CD14-positive monocyte (primary cell): ENCODE measurements at regions not wholly inside any gene's neighbourhood (a gene's known extent, or its start where the extent isn't known, plus 50 kb on each side); places are given as distances from the start of the nearest gene placed in this dataset.

Source experiments
- DNase-seq, 3 donors: peaks; one replicate each; pipeline ENCODE4 v3.0.0-alpha.2; 2011 to 2022
- H2AFZ ChIP-seq: 2 replicates; pipeline ENCODE4 v1.6.0; 2012; ENCODE audit warnings: mild to moderate bottlenecking, low read depth, low read length, inconsistent platforms; ENCODE audit not compliant: insufficient read depth, poor library complexity, severe bottlenecking
- H3K27ac ChIP-seq, 2 donors: 1 replicate in 1 of 2; 2 replicates in 1 of 2; pipeline ENCODE4 v1.5.1; 2012 to 2013; ENCODE audit warnings: low read length in 2 of 2, control low read depth in 1 of 2, inconsistent platforms in 1 of 2, low read depth in 1 of 2, mild to moderate bottlenecking in 1 of 2
- H3K27me3 ChIP-seq, 2 donors: one replicate each; pipeline versions ENCODE4 v1.6.0 to v1.6.1; 2011 to 2013; ENCODE audit warnings: low read length in 2 of 2; ENCODE audit not compliant: control insufficient read depth in 2 of 2, insufficient read depth in 2 of 2
- H3K36me3 ChIP-seq, 2 donors: replicated peaks in 1 of 2; 1 replicate in 1 of 2; 2 replicates in 1 of 2; pipeline versions ENCODE4 v1.5.1 to v1.6.1; 2012 to 2013; ENCODE audit warnings: low read length in 2 of 2, control low read depth in 1 of 2, inconsistent platforms in 1 of 2, mild to moderate bottlenecking in 1 of 2; ENCODE audit not compliant: insufficient read depth in 2 of 2, control insufficient read depth in 1 of 2
- H3K4me1 ChIP-seq, 2 donors: 1 replicate in 1 of 2; 2 replicates in 1 of 2; pipeline versions ENCODE4 v1.5.1 to v1.6.1; 2012 to 2013; ENCODE audit warnings: low read length in 2 of 2, control low read depth in 1 of 2, inconsistent platforms in 1 of 2, mild to moderate bottlenecking in 1 of 2, moderate library complexity in 1 of 2; ENCODE audit not compliant: insufficient read depth in 2 of 2, control insufficient read depth in 1 of 2
- H3K4me2 ChIP-seq: replicated peaks from 2 replicates; pipeline ENCODE3; 2012; ENCODE audit warnings: low read length, moderate library complexity, mild to moderate bottlenecking; ENCODE audit not compliant: poor library complexity, severe bottlenecking; ENCODE audit errors: extremely low read depth
- H3K4me3 ChIP-seq, 3 experiments: fragments of 200-600 bp in 1 of 3; sonication (generic) in 1 of 3; replicated peaks in 1 of 3; 1 replicate in 2 of 3; 2 replicates in 1 of 3; pipeline ENCODE4 v1.5.1; 2011 to 2013; ENCODE audit warnings: low read length in 3 of 3, mild to moderate bottlenecking in 3 of 3, control low read depth in 2 of 3, low read depth in 2 of 3, inconsistent platforms in 1 of 3, moderate library complexity in 1 of 3
- H3K79me2 ChIP-seq: 2 replicates; pipeline ENCODE4 v1.6.0; 2012; ENCODE audit warnings: mild to moderate bottlenecking, control low read depth, inconsistent platforms, low read length, moderate library complexity; ENCODE audit not compliant: insufficient read depth
- H3K9ac ChIP-seq: 2 replicates; pipeline ENCODE4 v1.6.0; 2017; ENCODE audit warnings: low read length, mild to moderate bottlenecking; ENCODE audit not compliant: insufficient read depth, poor library complexity, severe bottlenecking
- H3K9me3 ChIP-seq, 2 donors: replicated peaks in 1 of 2; 1 replicate in 1 of 2; 2 replicates in 1 of 2; pipeline versions ENCODE4 v1.5.1 to v1.6.1; 2012 to 2013; ENCODE audit warnings: low read length in 2 of 2, control low read depth in 1 of 2; ENCODE audit not compliant: control insufficient read depth in 1 of 2, insufficient read depth in 1 of 2
- H4K20me1 ChIP-seq: 2 replicates; pipeline ENCODE4 v1.6.0; 2012; ENCODE audit warnings: mild to moderate bottlenecking, low read length, control low read depth, moderate library complexity; ENCODE audit not compliant: insufficient read depth
- H3K27ac Mint-ChIP-seq, 7 donors: one replicate each; pipeline ENCODE4 v1.8.0; 2020; ENCODE audit warnings: mild to moderate bottlenecking in 7 of 7, mixed read lengths in 7 of 7, moderate library complexity in 6 of 7, inconsistent platforms in 2 of 7
- H3K27me3 Mint-ChIP-seq, 3 donors: one replicate each; pipeline ENCODE4 v1.8.0; 2021 to 2022; ENCODE audit warnings: low read depth in 3 of 3, mild to moderate bottlenecking in 3 of 3, mixed read lengths in 3 of 3, moderate library complexity in 3 of 3, inconsistent platforms in 1 of 3
- H3K36me3 Mint-ChIP-seq, 2 donors: one replicate each; pipeline ENCODE4 v1.8.0; 2020; ENCODE audit warnings: mixed read lengths in 2 of 2, inconsistent platforms in 1 of 2, mild to moderate bottlenecking in 1 of 2
- H3K4me1 Mint-ChIP-seq: one replicate; pipeline ENCODE4 v1.8.0; 2020; ENCODE audit warnings: mild to moderate bottlenecking, mixed read lengths
- H3K4me3 Mint-ChIP-seq, 2 donors: one replicate each; pipeline ENCODE4 v1.8.0; 2020; ENCODE audit warnings: mild to moderate bottlenecking in 2 of 2, mixed read lengths in 2 of 2, moderate library complexity in 1 of 2
- H3K9me3 Mint-ChIP-seq, 7 donors: one replicate each; pipeline ENCODE4 v1.8.0; 2020 to 2022; ENCODE audit warnings: mixed read lengths in 7 of 7, mild to moderate bottlenecking in 6 of 7, moderate library complexity in 6 of 7, inconsistent platforms in 2 of 7
- WGBS: methylation state at CpG from one replicate; pipeline ENCODE4 v1.1.5; 2013; ENCODE audit warnings: missing lambda C conversion rate; ENCODE audit not compliant: insufficient coverage; 5-methylcytosine and 5-hydroxymethylcytosine counted together
- intact Hi-C, 2 donors: fragments of 100-400 bp; cut with micrococcal nuclease; formaldehyde crosslinking; loops; one replicate each; pipeline versions ENCODE4 v1.15.0 to v1.15.1; 2023
- TF ChIP-seq, protein P1 (sequence below): fragments of 200-600 bp; IDR thresholded peaks from one replicate; pipeline ENCODE4 v1.8.0; 2022; ENCODE audit warnings: antibody characterized with exemption, mild to moderate bottlenecking

DNA sequence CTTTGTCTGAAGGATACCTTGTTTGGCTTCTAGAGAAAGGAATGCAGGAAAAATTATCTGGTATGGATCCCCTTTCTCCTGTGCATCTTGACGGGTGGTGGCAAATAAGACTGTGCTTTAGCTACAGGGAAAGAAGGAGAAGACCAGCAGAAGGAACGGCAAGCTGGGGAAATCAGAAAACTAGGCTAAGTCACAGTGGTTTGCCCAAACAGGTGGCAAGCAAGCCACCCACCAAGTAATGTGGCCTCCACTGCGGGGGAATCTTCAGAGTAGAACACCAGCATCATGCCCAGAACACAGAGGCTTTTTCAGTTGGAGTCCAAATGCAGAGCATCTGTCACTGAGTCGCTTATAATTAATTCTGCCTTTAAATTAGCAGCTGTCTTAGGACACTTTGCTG is 282.8 kb downstream of the PHF14 start:
- 96% methylated on average over 4 of the region's 4 CpGs for WGBS
- DNase-seq = no peak
- H3K27ac Mint-ChIP-seq = no peak overlapping the region
- H3K4me2 ChIP-seq = no peak overlapping the region
- TF ChIP-seq, protein P1, sequence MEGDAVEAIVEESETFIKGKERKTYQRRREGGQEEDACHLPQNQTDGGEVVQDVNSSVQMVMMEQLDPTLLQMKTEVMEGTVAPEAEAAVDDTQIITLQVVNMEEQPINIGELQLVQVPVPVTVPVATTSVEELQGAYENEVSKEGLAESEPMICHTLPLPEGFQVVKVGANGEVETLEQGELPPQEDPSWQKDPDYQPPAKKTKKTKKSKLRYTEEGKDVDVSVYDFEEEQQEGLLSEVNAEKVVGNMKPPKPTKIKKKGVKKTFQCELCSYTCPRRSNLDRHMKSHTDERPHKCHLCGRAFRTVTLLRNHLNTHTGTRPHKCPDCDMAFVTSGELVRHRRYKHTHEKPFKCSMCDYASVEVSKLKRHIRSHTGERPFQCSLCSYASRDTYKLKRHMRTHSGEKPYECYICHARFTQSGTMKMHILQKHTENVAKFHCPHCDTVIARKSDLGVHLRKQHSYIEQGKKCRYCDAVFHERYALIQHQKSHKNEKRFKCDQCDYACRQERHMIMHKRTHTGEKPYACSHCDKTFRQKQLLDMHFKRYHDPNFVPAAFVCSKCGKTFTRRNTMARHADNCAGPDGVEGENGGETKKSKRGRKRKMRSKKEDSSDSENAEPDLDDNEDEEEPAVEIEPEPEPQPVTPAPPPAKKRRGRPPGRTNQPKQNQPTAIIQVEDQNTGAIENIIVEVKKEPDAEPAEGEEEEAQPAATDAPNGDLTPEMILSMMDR = no peak
- no peak overlapping the region for H2AFZ ChIP-seq
- no peaks in the 10 kb centered on the region for H4K20me1 ChIP-seq
- H3K27me3 ChIP-seq = no peaks in the 10 kb centered on the region
- H3K4me3 Mint-ChIP-seq = no peak overlapping the region
- H3K79me2 ChIP-seq = no peaks in the 10 kb centered on the region
- no peaks in the 10 kb centered on the region for H3K36me3 Mint-ChIP-seq
- H3K4me1 ChIP-seq = no peaks in the 10 kb centered on the region
- H3K27ac ChIP-seq = no peak overlapping the region
- H3K4me1 Mint-ChIP-seq = peaks cover 7% of the 10 kb centered on the region
- peaks cover 0 to 2% (median 2%) of the 10 kb centered on the region in 3 donors for H3K27me3 Mint-ChIP-seq
- intact Hi-C loops = no loop called here
- H3K9me3 Mint-ChIP-seq = peaks cover 0 to 8% (median 2%) of the 10 kb centered on the region in 7 donors
- no peaks in the 10 kb centered on the region for H3K9me3 ChIP-seq
- H3K9ac ChIP-seq = no peak overlapping the region
- no peaks in the 10 kb centered on the region for H3K36me3 ChIP-seq
- no peak overlapping the region for H3K4me3 ChIP-seq

GRCh38 chr7:11261470-11261869 is 287.8 kb downstream of the PHF14 start:
- no peaks in the 10 kb centered on the region for H4K20me1 ChIP-seq
- no peaks in the 10 kb centered on the region for H3K27me3 ChIP-seq
- TF ChIP-seq, protein P1 = no peak
- no peaks in the 10 kb centered on the region for H3K36me3 ChIP-seq
- no peaks in the 10 kb centered on the region for H3K9me3 ChIP-seq
- H3K4me3 ChIP-seq = no peak overlapping the region
- no peak overlapping the region for H3K27ac ChIP-seq
- H3K36me3 Mint-ChIP-seq = no peaks in the 10 kb centered on the region
- intact Hi-C loops = no loop called here
- no peak overlapping the region for H3K4me3 Mint-ChIP-seq
- H3K4me1 ChIP-seq = no peaks in the 10 kb centered on the region
- no peak overlapping the region for H3K4me2 ChIP-seq
- no peaks in the 10 kb centered on the region for H3K27me3 Mint-ChIP-seq
- no peaks in the 10 kb centered on the region for H3K4me1 Mint-ChIP-seq
- no peak overlapping the region for H3K27ac Mint-ChIP-seq
- no peak overlapping the region for H3K9ac ChIP-seq
- H3K9me3 Mint-ChIP-seq = peaks cover 1 to 7% (median 2%) of the 10 kb centered on the region in 7 donors
- no peaks in the 10 kb centered on the region for H3K79me2 ChIP-seq
- H2AFZ ChIP-seq = no peak overlapping the region
- DNase-seq = no peak
